ENCODE measurements at regions not wholly inside any gene's neighbourhood (a gene's known extent, or its start where the extent isn't known, plus 50 kb on each side); places are given as distances from the start of the nearest gene placed in this dataset.
"Not testable (repeated sequence)": the region's sequence is repeated elsewhere in the genome, so short reads cannot be mapped to it uniquely, and the experiment has no call there.

DNA sequence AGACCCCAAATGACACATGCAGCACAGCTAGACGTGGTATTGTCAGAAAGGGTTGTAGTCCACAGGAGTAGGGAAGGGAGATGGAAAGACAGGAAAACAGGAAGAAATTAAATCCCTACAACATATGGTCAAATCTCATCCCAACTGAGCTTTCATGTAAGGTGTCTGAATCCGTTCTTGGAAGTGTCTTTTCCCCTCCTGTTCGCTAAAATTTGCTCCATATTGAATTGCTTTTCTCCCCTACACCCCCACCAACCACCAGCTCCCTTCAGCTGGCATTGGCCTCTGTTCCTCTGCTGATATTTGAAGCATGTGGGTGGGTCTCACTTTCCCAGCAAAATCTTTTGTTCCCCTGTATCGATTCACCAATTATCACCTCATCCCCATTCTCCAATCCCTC, 376.2 kb upstream of the WWC1 start:
- no peak for DNase-seq

GRCh38 chr5:167916261-167916691, 375.2 kb upstream of the WWC1 start:
- DNase-seq, result no peak

DNA sequence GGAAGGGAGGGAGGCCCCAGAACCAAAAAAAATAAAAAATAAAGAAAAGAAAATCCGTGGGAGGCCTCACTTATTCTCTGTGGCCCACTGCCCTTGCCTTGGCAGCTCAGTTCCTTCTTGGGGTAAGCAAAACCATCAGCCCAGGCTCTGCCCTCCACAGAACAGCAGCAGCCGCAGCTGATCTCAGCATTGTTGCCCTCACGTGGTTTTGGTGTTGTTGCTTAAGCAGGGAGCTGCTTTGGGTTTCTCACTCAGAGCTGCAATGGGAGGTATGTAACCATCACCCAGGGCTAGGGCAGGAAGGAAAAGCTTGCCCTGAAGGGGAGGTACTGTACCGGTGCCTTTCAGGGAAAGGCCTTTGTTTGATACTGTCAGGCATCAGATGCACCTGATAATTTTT, 374.7 kb upstream of the WWC1 start:
- DNase-seq, result no peak

DNA sequence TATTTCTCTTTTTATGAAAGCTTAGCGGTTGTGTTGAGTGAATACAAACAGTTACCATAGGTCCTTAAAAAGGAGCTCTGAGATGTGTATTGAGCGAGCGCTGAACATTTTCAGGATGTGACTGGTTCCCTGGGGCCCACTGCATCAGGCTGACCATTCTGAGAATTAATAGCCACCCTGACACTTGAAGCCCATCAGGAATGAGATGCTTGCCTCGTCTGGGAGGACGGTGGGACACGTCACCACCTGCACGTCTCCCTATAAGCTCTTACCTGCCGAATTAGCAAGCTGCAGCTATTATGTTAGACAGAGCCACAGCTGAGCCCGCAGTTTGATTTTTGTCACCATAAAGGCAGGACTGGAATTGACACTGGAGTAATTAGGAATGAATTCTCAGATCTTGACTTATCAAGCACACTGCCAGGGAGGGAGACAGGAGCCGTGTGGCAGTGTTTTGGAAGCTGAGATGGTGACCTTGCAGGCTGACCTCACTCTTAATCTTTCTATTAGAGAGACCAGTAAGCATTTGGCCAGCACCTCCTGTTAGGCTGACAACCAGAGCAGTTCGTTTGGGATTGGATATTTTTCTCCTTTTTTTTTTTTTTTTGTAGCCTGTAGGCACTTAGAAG, 373.1 kb upstream of the WWC1 start:
- no peak for DNase-seq

- DNase-seq, result no peak
These were observed 372.5 kb upstream of the WWC1 start for GRCh38 chr5:167918813-167919483.

GRCh38 chr5:167920589-167920988, 370.9 kb upstream of the WWC1 start:
- DNase-seq, result no peak

- DNase-seq, result no peak
These were observed 369.6 kb upstream of the WWC1 start for GRCh38 chr5:167921796-167922195.

- DNase-seq, result no peak
These were observed 368.0 kb upstream of the WWC1 start for GRCh38 chr5:167923396-167923795.

GRCh38 chr5:167929841-167930240, 361.6 kb upstream of the WWC1 start:
- DNase-seq, result no peak

- DNase-seq, result no peak
These were observed 356.9 kb upstream of the WWC1 start for GRCh38 chr5:167934551-167934971.

DNA sequence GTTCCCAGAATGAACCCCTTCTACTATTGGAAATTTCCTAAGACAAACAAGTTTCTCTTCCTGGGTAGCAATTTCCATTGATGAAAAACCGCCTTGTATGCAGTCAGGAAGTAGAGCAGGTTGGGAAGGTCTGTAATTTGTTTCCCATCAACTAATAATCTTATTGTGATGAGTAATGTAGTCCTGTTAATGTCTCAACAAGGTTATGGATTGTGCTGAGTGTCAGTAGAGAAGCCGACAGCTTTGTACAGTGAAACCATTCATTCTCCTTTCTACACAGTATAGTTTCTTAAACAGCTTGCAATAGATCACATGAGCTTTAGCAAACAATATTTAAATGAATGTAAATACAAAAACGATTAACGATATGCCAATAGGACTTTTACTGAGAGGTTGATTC, 355.4 kb upstream of the WWC1 start:
- no peak for DNase-seq

DNA sequence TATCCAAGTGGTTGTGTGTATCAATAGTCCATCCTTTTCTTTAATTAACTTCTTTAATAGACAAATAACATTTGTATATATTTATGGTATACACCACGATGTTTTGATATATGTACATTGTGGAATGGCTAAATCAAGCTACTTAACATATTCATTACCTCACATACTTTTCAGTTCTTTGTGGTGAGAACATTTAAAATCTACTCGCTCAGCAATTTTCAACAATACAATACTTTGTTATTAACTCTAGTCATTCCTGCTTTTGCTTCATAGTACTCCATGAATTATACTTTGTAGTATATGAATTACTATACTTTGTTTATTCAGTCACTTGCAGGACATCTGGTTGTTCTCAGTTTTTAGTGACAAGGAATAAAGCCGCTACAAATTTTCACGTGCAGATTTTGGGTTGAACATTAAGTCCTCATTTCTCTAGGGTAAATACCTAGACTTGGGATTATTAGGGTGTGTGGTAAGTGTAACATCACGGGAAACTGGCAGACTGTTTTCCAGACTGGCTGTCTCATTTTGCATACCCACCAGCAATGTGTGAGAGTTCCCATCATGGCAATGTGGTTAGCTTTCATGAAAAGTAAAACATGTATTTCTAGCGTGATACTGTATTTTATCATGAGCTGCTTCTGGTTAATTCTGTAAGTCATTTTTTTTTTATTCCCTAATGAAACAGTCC, 354.4 kb upstream of the WWC1 start:
- no peak for DNase-seq

DNA sequence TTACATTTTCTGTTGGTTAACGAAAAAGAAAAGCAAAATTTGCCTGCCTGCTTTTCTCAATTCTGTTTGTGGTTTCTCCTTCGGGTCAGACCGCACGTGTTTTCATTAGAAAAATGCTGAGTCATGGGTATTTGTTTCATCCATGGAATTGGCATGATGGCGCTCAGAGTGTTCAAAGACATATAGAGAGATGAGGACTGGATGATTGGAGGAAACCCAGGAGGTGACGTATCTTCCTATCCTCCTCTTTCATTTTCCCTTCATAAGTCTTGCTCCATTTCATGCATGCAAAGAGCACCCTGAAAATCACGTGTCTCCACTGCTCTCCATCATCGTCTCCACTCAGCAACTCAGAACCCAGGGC, 353.8 kb upstream of the WWC1 start:
- DNase-seq, result no peak

GRCh38 chr5:167939686-167940085, 351.8 kb upstream of the WWC1 start:
- DNase-seq, result no peak

- no peak for DNase-seq
These were observed 350.5 kb upstream of the WWC1 start for GRCh38 chr5:167940911-167941310.

DNA sequence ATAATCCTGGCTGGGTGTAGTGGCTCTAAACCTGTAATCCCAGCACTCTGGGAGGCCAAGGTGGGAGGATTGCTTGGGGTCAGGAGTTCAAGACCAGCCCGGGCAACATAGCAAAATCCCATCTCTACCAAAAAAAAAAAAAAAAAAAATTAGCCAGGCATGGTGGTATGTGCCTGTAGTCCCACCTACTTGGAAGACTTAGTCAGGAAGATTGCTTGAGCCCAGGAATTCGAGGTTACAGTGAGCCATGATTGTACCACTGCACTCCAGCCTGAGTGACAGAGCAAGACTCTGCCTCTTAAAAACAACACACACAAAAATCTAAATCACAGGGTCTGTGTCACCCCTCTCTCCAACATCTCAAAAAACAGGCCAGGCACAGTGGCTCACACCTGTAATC, 349.9 kb upstream of the WWC1 start:
- DNase-seq, result not testable (repeated sequence)

DNA sequence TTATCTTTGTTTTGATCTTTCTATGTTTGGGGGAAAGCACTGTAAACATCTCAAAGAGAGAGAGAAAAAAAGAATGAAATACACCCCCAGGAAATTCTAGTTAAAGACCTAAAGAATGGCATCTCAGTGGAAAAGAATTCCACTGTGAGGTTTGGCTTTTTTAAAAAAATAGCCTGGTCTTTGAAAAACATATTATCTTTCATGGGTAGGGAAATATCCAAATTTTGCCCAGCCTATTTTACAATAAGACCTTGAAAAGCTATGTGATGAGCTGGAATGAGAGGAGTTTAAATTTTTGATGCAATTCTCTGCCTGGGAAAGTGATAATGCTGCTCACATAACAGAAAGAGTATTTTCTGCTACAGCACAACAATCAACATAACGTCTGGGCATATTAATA, 348.1 kb upstream of the WWC1 start:
- DNase-seq, result no peak

- no peak for DNase-seq
These were observed 347.2 kb upstream of the WWC1 start for GRCh38 chr5:167944121-167944852.

DNA sequence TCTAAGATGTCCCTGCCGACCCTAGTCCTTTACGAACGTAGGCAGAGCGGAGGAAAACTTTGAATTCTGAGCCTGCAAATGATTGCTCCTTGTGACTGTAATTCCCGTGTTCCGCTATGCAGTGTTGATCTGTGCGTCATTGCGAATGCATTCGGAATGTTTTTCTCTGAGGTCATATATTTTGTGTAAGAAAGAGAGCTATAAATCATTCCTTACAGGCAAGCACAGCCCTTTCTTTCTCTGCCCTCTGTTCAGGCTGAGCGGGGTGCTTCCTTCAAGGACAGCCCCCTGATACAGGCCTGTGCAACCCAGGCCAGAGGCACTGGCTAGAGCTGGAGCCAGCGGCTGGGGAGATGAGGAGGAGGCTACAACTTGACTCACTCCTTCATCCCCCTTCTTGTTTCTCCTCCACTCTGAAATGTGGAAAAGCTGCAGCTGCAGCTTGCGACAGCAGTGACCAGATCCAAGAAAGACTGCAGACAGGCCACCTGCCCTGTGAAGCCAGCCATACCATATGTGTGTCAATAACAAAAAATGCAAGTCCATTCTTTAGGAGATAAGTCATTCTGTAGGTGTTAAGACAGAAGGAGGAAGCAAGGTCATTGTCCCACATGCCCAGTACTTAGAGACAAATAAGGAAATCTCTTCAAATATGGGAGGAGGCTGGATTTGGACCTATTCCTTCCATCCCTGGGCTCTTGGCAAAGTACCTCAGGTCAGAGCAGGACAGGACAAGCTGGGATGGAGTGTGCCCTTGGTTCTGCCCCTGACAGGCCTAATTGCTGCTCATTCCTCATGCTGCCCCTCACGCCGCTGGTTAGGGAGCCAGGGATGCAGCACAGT, 345.7 kb upstream of the WWC1 start:
- DNase-seq, result no peak

- no peak for DNase-seq
These were observed 344.1 kb upstream of the WWC1 start for GRCh38 chr5:167947306-167947705.

GRCh38 chr5:167948251-167948650, 343.2 kb upstream of the WWC1 start:
- DNase-seq, result no peak

GRCh38 chr5:167949435-167949834, 342.0 kb upstream of the WWC1 start:
- DNase-seq, result no peak
